IMR-90 (cell line): ENCODE measurements at regions not wholly inside any gene's neighbourhood (a gene's known extent, or its start where the extent isn't known, plus 50 kb on each side); places are given as distances from the start of the nearest gene placed in this dataset.

Experiments
- CEBPB ChIP-seq: IDR thresholded peaks from 2 replicates; pipeline ENCODE4 v1.6.1; 2012; ENCODE audit warnings: low read depth, low read length, improper control_type of control experiment
- FOS ChIP-seq: fragments of 150-350 bp; IDR thresholded peaks from 2 replicates; pipeline ENCODE4 v1.6.1; 2016; ENCODE audit warnings: low read depth, low read length
- MAFK ChIP-seq: IDR thresholded peaks from 2 replicates; pipeline ENCODE4 v1.6.1; 2012; ENCODE audit warnings: low read depth, low read length, improper control_type of control experiment
- MAZ ChIP-seq: IDR thresholded peaks from 2 replicates; pipeline ENCODE4 v1.6.1; 2012; ENCODE audit warnings: low read depth, mild to moderate bottlenecking, low read length, improper control_type of control experiment, moderate library complexity, borderline replicate concordance
- NFE2L2 ChIP-seq: fragments of 150-350 bp; IDR thresholded peaks from 2 replicates; pipeline ENCODE4 v1.6.1; 2016; ENCODE audit warnings: low read depth, mild to moderate bottlenecking, low read length
- POLR2A ChIP-seq: IDR thresholded peaks from 2 replicates; pipeline ENCODE4 v1.6.1; 2012; ENCODE audit warnings: mild to moderate bottlenecking, low read depth, low read length
- RAD21 ChIP-seq: IDR thresholded peaks from 2 replicates; pipeline ENCODE4 v1.6.1; 2012; ENCODE audit warnings: low read length, improper control_type of control experiment
- SMC3 ChIP-seq: fragments of 150-350 bp; IDR thresholded peaks from 2 replicates; pipeline ENCODE4 v1.6.1; 2016; ENCODE audit warnings: low read depth, mild to moderate bottlenecking, antibody characterized with exemption, low read length, moderate library complexity
- USF2 ChIP-seq: fragments of 150-350 bp; IDR thresholded peaks from 2 replicates; pipeline ENCODE4 v1.6.1; 2017; ENCODE audit warnings: mild to moderate bottlenecking, antibody characterized with exemption, low read length, low read depth
- TF ChIP-seq, protein P1 (sequence below): conservative IDR thresholded peaks from 2 replicates; pipeline ENCODE4 v1.5.1; 2012; ENCODE audit warnings: mild to moderate bottlenecking, low read depth, low read length, improper control_type of control experiment

DNA sequence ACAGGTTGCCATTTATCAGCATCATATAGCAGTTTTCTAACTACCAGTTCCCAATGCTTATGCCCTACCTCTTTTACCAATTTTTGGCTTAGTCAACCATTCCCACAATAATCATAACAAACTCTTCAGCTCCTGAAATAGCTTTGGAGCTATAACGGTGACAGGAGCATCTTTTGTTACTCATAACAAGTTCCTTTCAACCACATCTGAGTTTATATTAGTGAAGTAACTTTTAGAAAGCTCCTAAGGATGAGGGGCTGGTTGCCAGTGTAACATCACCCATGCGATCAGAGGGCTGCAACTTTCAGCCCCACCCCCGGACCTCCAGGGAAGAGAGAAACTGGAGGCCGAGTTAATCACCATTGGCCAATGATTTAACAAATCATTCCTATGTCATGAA, 495.3 kb upstream of the RASGRP1 start:
- TF ChIP-seq, protein P1, sequence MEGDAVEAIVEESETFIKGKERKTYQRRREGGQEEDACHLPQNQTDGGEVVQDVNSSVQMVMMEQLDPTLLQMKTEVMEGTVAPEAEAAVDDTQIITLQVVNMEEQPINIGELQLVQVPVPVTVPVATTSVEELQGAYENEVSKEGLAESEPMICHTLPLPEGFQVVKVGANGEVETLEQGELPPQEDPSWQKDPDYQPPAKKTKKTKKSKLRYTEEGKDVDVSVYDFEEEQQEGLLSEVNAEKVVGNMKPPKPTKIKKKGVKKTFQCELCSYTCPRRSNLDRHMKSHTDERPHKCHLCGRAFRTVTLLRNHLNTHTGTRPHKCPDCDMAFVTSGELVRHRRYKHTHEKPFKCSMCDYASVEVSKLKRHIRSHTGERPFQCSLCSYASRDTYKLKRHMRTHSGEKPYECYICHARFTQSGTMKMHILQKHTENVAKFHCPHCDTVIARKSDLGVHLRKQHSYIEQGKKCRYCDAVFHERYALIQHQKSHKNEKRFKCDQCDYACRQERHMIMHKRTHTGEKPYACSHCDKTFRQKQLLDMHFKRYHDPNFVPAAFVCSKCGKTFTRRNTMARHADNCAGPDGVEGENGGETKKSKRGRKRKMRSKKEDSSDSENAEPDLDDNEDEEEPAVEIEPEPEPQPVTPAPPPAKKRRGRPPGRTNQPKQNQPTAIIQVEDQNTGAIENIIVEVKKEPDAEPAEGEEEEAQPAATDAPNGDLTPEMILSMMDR = no peak
- TF ChIP-seq SMC3 (no peak), MAFK (no peak), POLR2A (no peak), CEBPB (no peak), NFE2L2 (no peak), RAD21 (no peak), USF2 (no peak), FOS (no peak), MAZ (no peak)
